IPS DF 6.9 (cell line): ENCODE measurements at regions not wholly inside any gene's neighbourhood (a gene's known extent, or its start where the extent isn't known, plus 50 kb on each side); places are given as distances from the start of the nearest gene placed in this dataset.

ENCODE experiments used
- DNase-seq: peaks from one replicate; pipeline ENCODE4 v3.0.0-alpha.2; 2013; ENCODE audit warnings: low read depth, low spot score
- H3K27ac ChIP-seq: one replicate; pipeline ENCODE4 v1.5.1; 2013; ENCODE audit warnings: low read length, control low read depth
- H3K27me3 ChIP-seq: 2 replicates; pipeline ENCODE4 v1.6.1; 2013; ENCODE audit warnings: mild to moderate bottlenecking, low read length; ENCODE audit not compliant: control insufficient read depth, insufficient read depth
- H3K36me3 ChIP-seq: 2 replicates; pipeline ENCODE4 v1.6.1; 2013; ENCODE audit warnings: low read length; ENCODE audit not compliant: control insufficient read depth, insufficient read depth
- H3K4me1 ChIP-seq: 2 replicates; pipeline ENCODE4 v1.6.1; 2013; ENCODE audit warnings: low read length; ENCODE audit not compliant: control insufficient read depth, insufficient read depth
- H3K4me3 ChIP-seq: 2 replicates; pipeline ENCODE4 v1.5.1; 2013; ENCODE audit warnings: mild to moderate bottlenecking, low read length
- H3K9me3 ChIP-seq: 2 replicates; pipeline ENCODE4 v1.6.1; 2013; ENCODE audit warnings: low read length, inconsistent platforms; ENCODE audit not compliant: control insufficient read depth, insufficient read depth
- WGBS: extraction: QIAGEN DNeasy Blood & Tissue Kit; methylation state at CpG from one replicate; pipeline ENCODE4 v1.1.7; 2013; ENCODE audit warnings: mixed read lengths, missing lambda C conversion rate; ENCODE audit not compliant: insufficient read length, insufficient coverage; 5-methylcytosine and 5-hydroxymethylcytosine counted together

GRCh38 chr4:185966549-185966948, 102.4 kb upstream of the TLR3 start:
- no peak for DNase-seq
- Histone ChIP-seq H3K4me1 (no peaks in the 10 kb centered on the region), H3K9me3 (no peaks in the 10 kb centered on the region), H3K36me3 (no peaks in the 10 kb centered on the region), H3K27ac (no peak overlapping the region), H3K4me3 (no peak overlapping the region), H3K27me3 (no peaks in the 10 kb centered on the region)
- WGBS = no CpG with 5 or more reads among the region's 8 CpGs

DNA sequence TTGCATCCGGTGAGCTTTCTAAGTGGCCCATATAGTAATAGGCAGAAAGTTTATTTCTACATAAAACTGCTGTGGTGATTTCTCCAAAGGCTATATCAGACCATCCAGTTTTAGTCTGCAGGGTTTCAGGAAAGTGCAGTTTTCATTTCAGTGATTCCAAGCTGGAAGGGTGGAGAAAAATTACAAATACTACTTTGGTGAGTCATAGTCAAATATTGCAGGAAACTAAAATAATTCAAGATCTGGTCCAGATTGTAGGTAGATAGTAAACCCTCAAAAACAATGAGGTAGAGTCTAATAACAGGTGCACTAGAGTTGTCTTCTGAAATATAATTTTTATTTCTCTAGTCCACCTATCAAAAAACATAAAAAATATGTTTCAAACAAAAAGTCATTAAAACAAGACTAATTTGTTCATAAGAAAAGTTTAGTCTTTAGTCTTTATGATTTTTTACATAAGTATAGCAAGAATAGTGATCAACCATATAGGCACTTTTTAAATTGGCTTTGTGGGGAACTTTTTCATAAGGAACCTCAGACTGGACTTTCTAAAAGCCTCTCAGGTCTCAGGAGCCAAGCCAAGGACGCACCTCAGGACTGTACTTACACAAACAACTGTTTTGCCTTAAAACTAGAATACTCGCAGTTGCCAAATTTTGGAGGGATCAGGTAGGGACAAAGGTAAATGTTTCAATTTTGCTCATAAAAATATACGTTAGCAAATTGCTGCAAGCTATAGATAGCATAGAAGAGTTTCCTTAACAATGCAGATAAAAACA, 101.8 kb upstream of the TLR3 start:
- H3K4me1 ChIP-seq = no peaks in the 10 kb centered on the region

DNA sequence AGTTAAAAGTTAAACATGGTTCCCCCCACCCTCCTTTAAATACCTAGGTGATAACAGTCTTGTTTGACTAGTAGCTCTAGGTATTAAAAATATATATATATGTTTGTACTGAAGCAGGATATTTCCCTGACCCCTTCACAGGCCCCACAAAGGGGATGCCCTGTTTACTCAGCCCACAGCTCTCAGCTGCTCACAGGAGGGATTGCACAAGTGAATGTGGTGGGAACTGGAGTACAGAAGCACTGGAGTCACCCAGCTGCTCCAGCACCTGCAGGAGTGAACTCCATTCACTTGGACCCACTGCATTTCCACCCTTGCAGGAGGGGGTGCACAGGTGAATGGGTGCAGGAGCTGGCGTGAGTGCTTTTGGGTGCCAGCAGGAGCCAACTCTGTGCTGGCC, 99.3 kb upstream of the TLR3 start:
- DNase-seq = no peak
- H3K27ac ChIP-seq = no peak overlapping the region
- no CpG with 5 or more reads among the region's 1 CpG for WGBS

More for the DNA sequence above, 101.8 kb upstream of the TLR3 start:
- Histone ChIP-seq H3K4me3 (no peak overlapping the region), H3K27me3 (no peaks in the 10 kb centered on the region), H3K36me3 (no peaks in the 10 kb centered on the region), H3K27ac (no peak overlapping the region), H3K9me3 (no peaks in the 10 kb centered on the region)
- WGBS = no CpG with 5 or more reads among the region's 4 CpGs
- no peak for DNase-seq

GRCh38 chr4:185987961-185988627, 80.9 kb upstream of the TLR3 start:
- H3K4me3 ChIP-seq = no peak overlapping the region
- no peak for DNase-seq
- no peaks in the 10 kb centered on the region; the same call in 1 of the 2 replicates for H3K9me3 ChIP-seq
- H3K27ac ChIP-seq = no peak overlapping the region
- H3K4me1 ChIP-seq = no peaks in the 10 kb centered on the region
- no CpG with 5 or more reads among the region's 6 CpGs for WGBS
- no peaks in the 10 kb centered on the region for H3K27me3 ChIP-seq
- H3K36me3 ChIP-seq = no peaks in the 10 kb centered on the region

More for the DNA sequence above, 99.3 kb upstream of the TLR3 start:
- Histone ChIP-seq H3K9me3 (no peaks in the 10 kb centered on the region), H3K27me3 (no peaks in the 10 kb centered on the region), H3K36me3 (no peaks in the 10 kb centered on the region), H3K4me3 (no peak overlapping the region), H3K4me1 (no peaks in the 10 kb centered on the region)

- no CpG with 5 or more reads among the region's 3 CpGs for WGBS
These were observed 77.2 kb upstream of the TLR3 start for GRCh38 chr4:185991770-185992169.

GRCh38 chr4:185992585-185992984, 76.4 kb upstream of the TLR3 start:
- Histone ChIP-seq H3K36me3 (no peaks in the 10 kb centered on the region), H3K27me3 (no peaks in the 10 kb centered on the region), H3K4me3 (no peak overlapping the region), H3K4me1 (no peaks in the 10 kb centered on the region), H3K9me3 (no peaks in the 10 kb centered on the region), H3K27ac (no peak overlapping the region)
- no peak for DNase-seq
- no CpG with 5 or more reads among the region's 2 CpGs for WGBS

More at GRCh38 chr4:185991770-185992169, 77.2 kb upstream of the TLR3 start:
- no peaks in the 10 kb centered on the region for H3K4me1 ChIP-seq
- H3K4me3 ChIP-seq = no peak overlapping the region
- H3K36me3 ChIP-seq = no peaks in the 10 kb centered on the region
- no peaks in the 10 kb centered on the region for H3K27me3 ChIP-seq
- H3K9me3 ChIP-seq = no peaks in the 10 kb centered on the region
- no peak for DNase-seq
- no peak overlapping the region for H3K27ac ChIP-seq

GRCh38 chr4:185993328-185993973, 75.5 kb upstream of the TLR3 start:
- Histone ChIP-seq H3K36me3 (no peaks in the 10 kb centered on the region), H3K4me1 (no peaks in the 10 kb centered on the region), H3K4me3 (no peak overlapping the region), H3K27me3 (no peaks in the 10 kb centered on the region), H3K27ac (no peak overlapping the region), H3K9me3 (no peaks in the 10 kb centered on the region)
- no peak for DNase-seq
- no CpG with 5 or more reads among the region's 6 CpGs for WGBS

GRCh38 chr4:185994750-185995149, 74.2 kb upstream of the TLR3 start:
- Histone ChIP-seq H3K36me3 (no peaks in the 10 kb centered on the region), H3K4me3 (no peak overlapping the region), H3K4me1 (no peaks in the 10 kb centered on the region), H3K9me3 (no peaks in the 10 kb centered on the region), H3K27ac (no peak overlapping the region), H3K27me3 (no peaks in the 10 kb centered on the region)
- WGBS = no CpG with 5 or more reads among the region's 1 CpG
- DNase-seq = no peak

DNA sequence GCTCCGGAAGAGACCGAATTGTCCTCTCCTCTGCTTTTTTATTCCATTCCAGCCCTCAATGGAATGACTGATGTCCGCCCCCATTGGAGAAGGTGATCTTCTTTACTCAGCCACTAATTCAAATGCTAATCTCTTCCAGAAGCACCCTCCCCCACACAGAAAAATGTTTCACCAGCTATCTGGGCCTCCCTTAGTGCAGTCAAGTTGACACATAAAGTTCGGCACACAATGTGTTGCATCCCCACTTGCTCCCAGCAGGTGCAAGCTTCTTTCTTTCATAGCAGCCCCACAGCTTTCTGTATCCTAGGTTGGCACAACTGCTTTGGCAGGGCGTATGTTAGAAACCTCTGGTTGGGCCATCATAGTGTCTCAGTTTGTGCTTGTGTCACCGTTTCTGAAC, 73.3 kb upstream of the TLR3 start:
- no peak overlapping the region for H3K4me3 ChIP-seq
- no peaks in the 10 kb centered on the region for H3K4me1 ChIP-seq
- H3K9me3 ChIP-seq = no peaks in the 10 kb centered on the region
- no peak for DNase-seq
- WGBS = no CpG with 5 or more reads among the region's 6 CpGs
- H3K27ac ChIP-seq = no peak overlapping the region
- H3K36me3 ChIP-seq = no peaks in the 10 kb centered on the region
- no peaks in the 10 kb centered on the region for H3K27me3 ChIP-seq

DNA sequence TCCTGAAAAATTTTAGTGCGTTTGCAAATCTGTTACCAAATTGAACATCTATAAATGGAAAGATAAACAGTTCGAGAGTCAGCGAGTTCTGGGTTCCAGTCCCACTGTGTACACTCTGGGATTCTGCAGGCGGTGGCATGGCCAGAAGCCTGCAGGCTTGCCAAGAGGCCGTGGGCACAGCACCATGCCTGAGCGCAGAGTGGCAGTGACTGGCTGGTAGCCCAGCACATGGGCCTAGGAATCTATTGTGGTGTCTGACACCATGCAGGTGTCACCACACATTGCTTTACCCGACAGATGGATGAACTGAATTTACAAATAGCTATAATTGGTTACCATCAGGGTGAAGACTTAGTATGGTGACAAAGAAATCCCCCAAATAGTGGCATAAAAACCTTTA, 71.7 kb upstream of the TLR3 start:
- no CpG with 5 or more reads among the region's 7 CpGs for WGBS
- Histone ChIP-seq H3K4me1 (no peaks in the 10 kb centered on the region), H3K4me3 (no peak overlapping the region), H3K36me3 (no peaks in the 10 kb centered on the region), H3K9me3 (no peaks in the 10 kb centered on the region), H3K27me3 (no peaks in the 10 kb centered on the region), H3K27ac (no peak overlapping the region)
- DNase-seq = no peak
